Fibroblast of lung (primary cell): ENCODE measurements at regions not wholly inside any gene's neighbourhood (a gene's known extent, or its start where the extent isn't known, plus 50 kb on each side); places are given as distances from the start of the nearest gene placed in this dataset.

Experiments
- EZH2 ChIP-seq: IDR thresholded peaks from 2 replicates; pipeline ENCODE4 v1.5.1; 2012; ENCODE audit warnings: low read length, control low read depth, mild to moderate bottlenecking; ENCODE audit errors: missing control alignments
- TF ChIP-seq, protein P1 (sequence below), 2 donors: IDR thresholded peaks in 1 of 2; conservative IDR thresholded peaks in 1 of 2; 1 replicate in 1 of 2; 2 replicates in 1 of 2; pipeline ENCODE4 v1.5.1; 2011 to 2012; ENCODE audit warnings: low read length in 2 of 2, control low read depth in 1 of 2, inconsistent platforms in 1 of 2, low read depth in 1 of 2, mild to moderate bottlenecking in 1 of 2

DNA sequence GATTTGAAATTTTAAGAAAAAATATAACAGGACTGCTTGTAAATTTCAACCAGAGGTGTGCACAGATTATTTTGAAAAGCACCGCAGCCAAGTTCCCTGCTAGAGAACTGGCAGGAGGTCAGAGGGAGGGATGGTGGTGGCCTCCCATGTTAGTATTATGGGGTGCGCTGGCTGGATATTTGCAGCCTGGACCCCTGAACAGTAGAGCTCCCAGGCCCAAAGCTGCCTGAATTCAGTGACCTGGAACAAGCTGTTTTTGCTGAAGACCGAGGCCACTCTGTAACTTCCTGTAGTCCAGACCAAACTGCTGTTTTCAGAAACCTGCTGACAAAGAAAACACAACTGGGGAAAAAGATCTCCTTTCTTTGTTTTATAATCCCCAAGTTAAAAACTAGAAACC lies 314.3 kb downstream of the TNS1 start:
- TF ChIP-seq, protein P1, sequence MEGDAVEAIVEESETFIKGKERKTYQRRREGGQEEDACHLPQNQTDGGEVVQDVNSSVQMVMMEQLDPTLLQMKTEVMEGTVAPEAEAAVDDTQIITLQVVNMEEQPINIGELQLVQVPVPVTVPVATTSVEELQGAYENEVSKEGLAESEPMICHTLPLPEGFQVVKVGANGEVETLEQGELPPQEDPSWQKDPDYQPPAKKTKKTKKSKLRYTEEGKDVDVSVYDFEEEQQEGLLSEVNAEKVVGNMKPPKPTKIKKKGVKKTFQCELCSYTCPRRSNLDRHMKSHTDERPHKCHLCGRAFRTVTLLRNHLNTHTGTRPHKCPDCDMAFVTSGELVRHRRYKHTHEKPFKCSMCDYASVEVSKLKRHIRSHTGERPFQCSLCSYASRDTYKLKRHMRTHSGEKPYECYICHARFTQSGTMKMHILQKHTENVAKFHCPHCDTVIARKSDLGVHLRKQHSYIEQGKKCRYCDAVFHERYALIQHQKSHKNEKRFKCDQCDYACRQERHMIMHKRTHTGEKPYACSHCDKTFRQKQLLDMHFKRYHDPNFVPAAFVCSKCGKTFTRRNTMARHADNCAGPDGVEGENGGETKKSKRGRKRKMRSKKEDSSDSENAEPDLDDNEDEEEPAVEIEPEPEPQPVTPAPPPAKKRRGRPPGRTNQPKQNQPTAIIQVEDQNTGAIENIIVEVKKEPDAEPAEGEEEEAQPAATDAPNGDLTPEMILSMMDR (conservative IDR thresholded peaks at IDR 0.05 in 1 of 2, IDR thresholded peaks at IDR 0.05 in 1 of 2; ENCODE audit: low read depth in 1 of 2, low read length in 2 of 2): no peak
- no peak for TF ChIP-seq EZH2
